Panc1 (cell line): ENCODE measurements at regions not wholly inside any gene's neighbourhood (a gene's known extent, or its start where the extent isn't known, plus 50 kb on each side); places are given as distances from the start of the nearest gene placed in this dataset.
"Not testable (repeated sequence)": the region's sequence is repeated elsewhere in the genome, so short reads cannot be mapped to it uniquely, and the experiment has no call there.

Source experiments
- ATAC-seq: fragments of 200-7000 bp; cut with Tn5 transposase; 2 replicates; pipeline ENCODE4 v1.9.1; 2020; ENCODE audit warnings: mild to moderate bottlenecking, moderate library complexity
- BruUV-seq: library from RNA; stranded (reverse); fragments of 400-500 nt; replicated peaks from 2 replicates; lab custom pipeline; 2021; lab: Mats Ljungman, UMichigan
- CTCF ChIA-PET: fragments of 300-600 bp; sonication (Branson Sonifier 250); formaldehyde crosslinking; loops from one replicate; lab custom pipeline; 2022; ENCODE audit warnings: antibody characterized with exemption; lab: Charles Lee
- POLR2A ChIA-PET: fragments of 300-600 bp; sonication (Branson Sonifier 250); formaldehyde crosslinking; loops from one replicate; lab custom pipeline; 2022; ENCODE audit warnings: antibody characterized with exemption; lab: Charles Lee
- DNase-seq: peaks from one replicate; pipeline ENCODE4 v3.0.0-alpha.2; 2010; ENCODE audit warnings: low read depth, low spot score
- H3K27ac ChIP-seq: 2 replicates; pipeline ENCODE4 v1.5.1; 2011; ENCODE audit warnings: mild to moderate bottlenecking, low read length, inconsistent platforms
- H3K27me3 ChIP-seq: fragments of 200-500 bp; sonication (Bioruptor generic); 2 replicates; pipeline ENCODE4 v1.6.0; 2014; ENCODE audit warnings: low read length, inconsistent platforms; ENCODE audit not compliant: control insufficient read depth, insufficient read depth
- H3K36me3 ChIP-seq: fragments of 200-500 bp; sonication (Bioruptor generic); 2 replicates; pipeline ENCODE4 v1.5.1; 2014; ENCODE audit warnings: inconsistent platforms, mild to moderate bottlenecking, low read length, moderate library complexity; ENCODE audit not compliant: control insufficient read depth, insufficient read depth
- H3K4me1 ChIP-seq: 2 replicates; pipeline ENCODE4 v1.5.1; 2011; ENCODE audit warnings: inconsistent platforms, mild to moderate bottlenecking, low read length, moderate library complexity; ENCODE audit not compliant: control insufficient read depth, insufficient read depth
- H3K4me3 ChIP-seq, 2 experiments: 2 replicates each; pipeline ENCODE4 v1.5.1; 2011 to 2012; ENCODE audit warnings: low read depth in 2 of 2, low read length in 2 of 2, mild to moderate bottlenecking in 2 of 2, inconsistent platforms in 1 of 2, moderate library complexity in 1 of 2
- H3K9me3 ChIP-seq: fragments of 200-500 bp; sonication (Bioruptor generic); 2 replicates; pipeline ENCODE4 v1.5.1; 2014; ENCODE audit warnings: low read depth, mild to moderate bottlenecking, inconsistent platforms, low read length, moderate library complexity; ENCODE audit not compliant: control insufficient read depth, insufficient read depth
- in situ Hi-C: cut with HindIII; loops from 2 replicates; pipeline ENCODE4 v1.10.0; 2016; ENCODE audit warnings: low sequenced_read_pairs, low pct_unique_long_range_greater_than_20kb
- intact Hi-C: fragments of 100-400 bp; cut with micrococcal nuclease; formaldehyde crosslinking; loops from one replicate; pipeline ENCODE4 v1.10.0; 2022; ENCODE audit not compliant: unreplicated experiment

DNA sequence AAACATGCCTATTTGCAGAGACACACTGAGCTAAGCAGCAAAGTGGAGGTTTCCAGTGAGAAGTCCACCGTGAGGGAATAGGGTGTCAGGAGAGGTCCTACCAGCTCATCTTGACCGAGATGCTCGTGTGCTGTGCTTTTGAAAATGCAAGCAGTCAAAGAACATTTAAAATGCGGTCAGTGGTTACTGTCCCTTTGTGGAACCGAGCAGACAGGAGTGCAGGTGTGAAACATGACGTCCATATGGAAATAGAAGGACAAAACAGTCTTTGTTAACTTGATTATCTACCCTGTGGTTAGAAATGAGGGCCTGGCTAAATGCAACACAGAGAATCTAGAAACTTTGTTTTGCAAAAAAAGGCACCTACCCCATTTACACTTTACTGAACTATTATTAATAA is 473.3 kb downstream of the SPATA31A6 start:
- H3K4me1 ChIP-seq, BruUV-seq, DNase-seq, in situ Hi-C loops, H3K9me3 ChIP-seq, H3K4me3 ChIP-seq, ATAC-seq, H3K27ac ChIP-seq, POLR2A ChIA-PET, intact Hi-C loops, H3K36me3 ChIP-seq, H3K27me3 ChIP-seq, CTCF ChIA-PET: not testable (repeated sequence)

DNA sequence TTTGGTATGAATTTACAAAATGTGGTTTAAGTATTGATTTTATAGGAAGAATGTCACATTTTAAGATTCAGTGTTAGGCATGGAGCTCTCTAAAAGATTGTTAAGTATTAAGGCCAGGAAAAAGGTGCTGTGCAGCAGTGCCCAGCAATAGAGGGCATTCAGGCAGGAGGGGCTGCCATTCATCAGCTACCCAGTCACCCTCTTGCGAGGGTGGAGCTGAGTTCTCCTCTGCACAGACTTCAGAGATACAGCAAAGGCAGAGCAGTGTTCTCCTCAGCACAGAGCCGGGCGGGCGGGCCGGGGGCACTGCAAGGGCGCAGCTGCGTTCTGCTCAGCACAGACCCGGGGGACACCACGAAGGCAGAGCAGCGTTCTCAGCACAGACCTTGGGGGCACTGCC is 474.0 kb downstream of the SPATA31A6 start:
- H3K4me3 ChIP-seq, in situ Hi-C loops, CTCF ChIA-PET, H3K27ac ChIP-seq, POLR2A ChIA-PET, H3K4me1 ChIP-seq, DNase-seq, H3K36me3 ChIP-seq, BruUV-seq, intact Hi-C loops, H3K27me3 ChIP-seq, ATAC-seq, H3K9me3 ChIP-seq: not testable (repeated sequence)

DNA sequence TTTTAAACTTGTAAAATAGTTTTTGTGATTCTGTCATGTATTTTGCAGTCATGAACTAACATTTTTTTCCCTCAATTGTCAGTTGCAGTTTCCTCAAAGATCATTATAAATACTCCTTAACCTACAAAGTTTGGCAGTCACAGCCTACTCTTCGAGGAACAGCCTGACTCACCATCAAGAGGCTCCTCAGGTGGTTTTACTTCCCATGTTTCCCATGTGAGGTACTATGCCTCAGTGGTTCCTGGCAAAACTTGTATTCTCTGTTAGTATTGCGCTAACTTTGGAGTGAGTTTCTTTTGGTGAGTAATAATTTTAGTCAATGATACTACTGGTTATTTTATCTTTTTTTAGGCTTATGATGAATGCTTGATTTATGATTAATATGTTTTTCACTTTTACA is 513.7 kb downstream of the SPATA31A6 start:
- DNase-seq, H3K4me1 ChIP-seq, H3K36me3 ChIP-seq, ATAC-seq, H3K9me3 ChIP-seq, intact Hi-C loops, POLR2A ChIA-PET, in situ Hi-C loops, CTCF ChIA-PET, BruUV-seq, H3K27me3 ChIP-seq, H3K4me3 ChIP-seq, H3K27ac ChIP-seq: not testable (repeated sequence)

DNA sequence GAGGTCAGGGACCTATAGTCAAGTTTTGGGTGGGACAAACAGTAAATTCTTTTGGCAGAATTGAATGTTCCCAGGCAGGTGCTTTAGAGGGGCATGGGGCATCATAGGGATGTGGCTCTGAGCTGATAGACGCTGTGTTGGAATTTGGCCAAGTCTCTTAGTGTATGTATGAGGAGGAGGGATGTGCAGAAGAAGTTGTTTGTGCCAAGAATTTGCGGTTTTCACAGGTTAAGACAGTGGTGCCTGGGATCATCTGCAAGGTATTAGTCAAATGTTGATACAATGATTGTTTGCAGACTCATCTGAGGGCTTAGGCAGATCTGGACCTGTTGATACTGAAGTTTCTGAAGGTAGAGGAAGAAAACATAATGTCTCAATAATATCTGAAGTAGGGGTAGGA is 519.4 kb downstream of the SPATA31A6 start:
- CTCF ChIA-PET, H3K27ac ChIP-seq, BruUV-seq, ATAC-seq, H3K36me3 ChIP-seq, H3K9me3 ChIP-seq, intact Hi-C loops, DNase-seq, in situ Hi-C loops, H3K27me3 ChIP-seq, H3K4me3 ChIP-seq, POLR2A ChIA-PET, H3K4me1 ChIP-seq: not testable (repeated sequence)

DNA sequence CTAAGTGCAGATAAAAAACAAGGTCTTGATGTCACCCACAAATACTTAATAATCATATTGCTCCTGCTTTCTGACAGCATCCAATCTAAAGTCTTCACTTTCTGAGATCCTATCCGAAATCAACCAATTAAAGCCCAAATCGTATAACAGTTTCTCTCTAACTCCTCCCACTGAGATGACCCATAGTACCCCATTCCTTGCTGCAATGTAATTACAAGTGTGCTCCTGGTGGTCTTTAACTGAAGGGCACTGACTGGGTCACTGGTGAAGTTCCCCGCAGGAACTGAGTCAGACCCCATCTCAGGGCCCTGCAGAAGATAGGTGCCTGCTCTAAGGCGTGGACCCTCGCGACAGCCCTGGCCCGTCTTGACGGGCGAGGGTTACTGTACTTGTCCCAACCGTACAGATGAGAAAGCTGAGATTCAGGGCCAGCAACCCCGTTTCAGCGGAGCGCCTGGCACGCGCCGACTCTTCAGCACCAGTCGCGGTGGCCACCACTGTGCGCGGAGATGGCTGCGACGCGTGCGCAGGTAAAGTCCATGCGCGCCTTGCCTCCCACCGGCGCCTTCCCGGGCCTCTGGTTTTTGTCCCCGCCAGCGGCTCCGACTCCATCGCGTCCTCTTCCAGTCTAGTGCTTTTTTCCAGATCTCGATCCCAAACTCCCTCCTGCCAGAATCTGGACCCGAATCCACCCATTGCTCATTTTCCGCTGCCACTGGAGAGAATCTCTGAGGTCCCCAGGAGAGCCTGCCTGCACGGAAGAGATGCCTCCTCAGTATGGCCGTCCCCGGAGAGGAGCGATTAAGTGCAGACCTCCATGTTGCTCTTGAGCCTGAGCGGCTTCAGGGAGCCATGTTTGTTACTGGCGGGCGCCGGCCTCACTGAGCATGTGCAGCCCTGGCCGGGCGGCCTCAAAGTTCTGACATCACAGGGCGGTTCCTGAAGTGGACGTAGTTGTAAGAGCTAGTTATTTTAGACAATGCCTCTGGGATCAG is 541.7 kb downstream of the SPATA31A6 start:
- H3K4me1 ChIP-seq, CTCF ChIA-PET, H3K36me3 ChIP-seq, POLR2A ChIA-PET, ATAC-seq, intact Hi-C loops, DNase-seq, H3K27me3 ChIP-seq, H3K27ac ChIP-seq, in situ Hi-C loops, H3K9me3 ChIP-seq, BruUV-seq, H3K4me3 ChIP-seq: not testable (repeated sequence)
